ENCODE measurements at regions not wholly inside any gene's neighbourhood (a gene's known extent, or its start where the extent isn't known, plus 50 kb on each side); places are given as distances from the start of the nearest gene placed in this dataset.

- ATAC-seq (ENCODE audit: insufficient read depth, low read depth), result no peak
- no peak overlapping the region for H3K4me3 ChIP-seq (ENCODE audit: low read depth in 1 of 2, low read length in 2 of 2)
- H3K27ac ChIP-seq (ENCODE audit: low read length), result no peak overlapping the region
These were observed 199.4 kb downstream of the STK31 start for GRCh38 chr7:23909426-23909825.

GRCh38 chr7:23912065-23912464, 202.0 kb downstream of the STK31 start:
- ATAC-seq (ENCODE audit: insufficient read depth, low read depth), result no peak
- DNase-seq, result no peak
- Histone ChIP-seq H3K4me3 (ENCODE audit: low read depth in 1 of 2, low read length in 2 of 2) (no peak overlapping the region), H3K4me1 (ENCODE audit: insufficient read depth, low read length) (no peaks in the 10 kb centered on the region), H3K79me2 (ENCODE audit: insufficient read depth, low read length) (no peaks in the 10 kb centered on the region), H4K20me1 (ENCODE audit: insufficient read depth, low read length) (no peaks in the 10 kb centered on the region), H3K9ac (ENCODE audit: low read depth, low read length) (no peak overlapping the region), H3K27me3 (ENCODE audit: insufficient read depth, low read length, poor library complexity) (no peaks in the 10 kb centered on the region), H3K4me2 (ENCODE audit: insufficient read depth, low read length) (no peak overlapping the region), H2AFZ (ENCODE audit: low read depth, low read length) (no peak overlapping the region), H3K36me3 (ENCODE audit: insufficient read depth, low read length) (no peaks in the 10 kb centered on the region), H3K9me3 (ENCODE audit: insufficient read depth, low read length, severe bottlenecking) (no peaks in the 10 kb centered on the region), H3K27ac (ENCODE audit: low read length) (no peak overlapping the region)
- TF ChIP-seq EZH2 (IDR thresholded peaks at IDR 0.05; ENCODE audit: borderline replicate concordance, low read depth, low read length, severe bottlenecking) (no peak), CTCF (IDR thresholded peaks at IDR 0.05; ENCODE audit: borderline replicate concordance, extremely low read depth, low read length, poor library complexity, severe bottlenecking) (no peak)

More at GRCh38 chr7:23909426-23909825, 199.4 kb downstream of the STK31 start:
- TF ChIP-seq EZH2 (IDR thresholded peaks at IDR 0.05; ENCODE audit: borderline replicate concordance, low read depth, low read length, severe bottlenecking) (no peak), CTCF (IDR thresholded peaks at IDR 0.05; ENCODE audit: borderline replicate concordance, extremely low read depth, low read length, poor library complexity, severe bottlenecking) (no peak)
- no peaks in the 10 kb centered on the region for H3K79me2 ChIP-seq (ENCODE audit: insufficient read depth, low read length)
- no peaks in the 10 kb centered on the region for H3K4me1 ChIP-seq (ENCODE audit: insufficient read depth, low read length)
- H3K9ac ChIP-seq (ENCODE audit: low read depth, low read length), result no peak overlapping the region
- no peaks in the 10 kb centered on the region for H3K9me3 ChIP-seq (ENCODE audit: insufficient read depth, low read length, severe bottlenecking)
- DNase-seq, result no peak
- H3K27me3 ChIP-seq (ENCODE audit: insufficient read depth, low read length, poor library complexity), result no peaks in the 10 kb centered on the region
- no peak overlapping the region for H3K4me2 ChIP-seq (ENCODE audit: insufficient read depth, low read length)
- H4K20me1 ChIP-seq (ENCODE audit: insufficient read depth, low read length), result no peaks in the 10 kb centered on the region
- H3K36me3 ChIP-seq (ENCODE audit: insufficient read depth, low read length), result no peaks in the 10 kb centered on the region
- no peak overlapping the region for H2AFZ ChIP-seq (ENCODE audit: low read depth, low read length)

GRCh38 chr7:23913016-23913415, 203.0 kb downstream of the STK31 start:
- ATAC-seq (ENCODE audit: insufficient read depth, low read depth), result no peak
- no peaks in the 10 kb centered on the region for H3K9me3 ChIP-seq (ENCODE audit: insufficient read depth, low read length, severe bottlenecking)
- peaks cover 3% of the 10 kb centered on the region for H3K27me3 ChIP-seq (ENCODE audit: insufficient read depth, low read length, poor library complexity)
- no peaks in the 10 kb centered on the region for H3K79me2 ChIP-seq (ENCODE audit: insufficient read depth, low read length)
- no peaks in the 10 kb centered on the region for H3K4me1 ChIP-seq (ENCODE audit: insufficient read depth, low read length)
- H3K36me3 ChIP-seq (ENCODE audit: insufficient read depth, low read length), result no peaks in the 10 kb centered on the region
- H4K20me1 ChIP-seq (ENCODE audit: insufficient read depth, low read length), result no peaks in the 10 kb centered on the region
- TF ChIP-seq EZH2 (IDR thresholded peaks at IDR 0.05; ENCODE audit: borderline replicate concordance, low read depth, low read length, severe bottlenecking), result no peak
- TF ChIP-seq CTCF (IDR thresholded peaks at IDR 0.05; ENCODE audit: borderline replicate concordance, extremely low read depth, low read length, poor library complexity, severe bottlenecking), result no peak
- no peak overlapping the region for H3K4me3 ChIP-seq (ENCODE audit: low read depth in 1 of 2, low read length in 2 of 2)
- H3K27ac ChIP-seq (ENCODE audit: low read length), result no peak overlapping the region
- H3K9ac ChIP-seq (ENCODE audit: low read depth, low read length), result no peak overlapping the region
- H2AFZ ChIP-seq (ENCODE audit: low read depth, low read length), result no peak overlapping the region
- no peak for DNase-seq
- H3K4me2 ChIP-seq (ENCODE audit: insufficient read depth, low read length), result no peak overlapping the region

- H3K4me2 ChIP-seq (ENCODE audit: insufficient read depth, low read length), result no peak overlapping the region
- DNase-seq, result no peak
- ATAC-seq (ENCODE audit: insufficient read depth, low read depth), result no peak
- no peaks in the 10 kb centered on the region for H3K79me2 ChIP-seq (ENCODE audit: insufficient read depth, low read length)
- H3K27ac ChIP-seq (ENCODE audit: low read length), result no peak overlapping the region
- no peak overlapping the region for H3K4me3 ChIP-seq (ENCODE audit: low read depth in 1 of 2, low read length in 2 of 2)
- TF ChIP-seq CTCF (IDR thresholded peaks at IDR 0.05; ENCODE audit: borderline replicate concordance, extremely low read depth, low read length, poor library complexity, severe bottlenecking) (no peak), EZH2 (IDR thresholded peaks at IDR 0.05; ENCODE audit: borderline replicate concordance, low read depth, low read length, severe bottlenecking) (no peak)
- H3K9me3 ChIP-seq (ENCODE audit: insufficient read depth, low read length, severe bottlenecking), result no peaks in the 10 kb centered on the region
- H3K9ac ChIP-seq (ENCODE audit: low read depth, low read length), result no peak overlapping the region
- no peaks in the 10 kb centered on the region for H3K36me3 ChIP-seq (ENCODE audit: insufficient read depth, low read length)
- H2AFZ ChIP-seq (ENCODE audit: low read depth, low read length), result no peak overlapping the region
- peaks cover 6% of the 10 kb centered on the region for H3K27me3 ChIP-seq (ENCODE audit: insufficient read depth, low read length, poor library complexity)
- no peaks in the 10 kb centered on the region for H3K4me1 ChIP-seq (ENCODE audit: insufficient read depth, low read length)
- no peaks in the 10 kb centered on the region for H4K20me1 ChIP-seq (ENCODE audit: insufficient read depth, low read length)
These were observed 205.2 kb downstream of the STK31 start for GRCh38 chr7:23915236-23915635.

Data from DND-41 (cell line).